ENCODE measurements at regions not wholly inside any gene's neighbourhood (a gene's known extent, or its start where the extent isn't known, plus 50 kb on each side); places are given as distances from the start of the nearest gene placed in this dataset.
A peak's percentile ranks its signal among the peaks of the same experiment; 100 is the strongest.

DNA sequence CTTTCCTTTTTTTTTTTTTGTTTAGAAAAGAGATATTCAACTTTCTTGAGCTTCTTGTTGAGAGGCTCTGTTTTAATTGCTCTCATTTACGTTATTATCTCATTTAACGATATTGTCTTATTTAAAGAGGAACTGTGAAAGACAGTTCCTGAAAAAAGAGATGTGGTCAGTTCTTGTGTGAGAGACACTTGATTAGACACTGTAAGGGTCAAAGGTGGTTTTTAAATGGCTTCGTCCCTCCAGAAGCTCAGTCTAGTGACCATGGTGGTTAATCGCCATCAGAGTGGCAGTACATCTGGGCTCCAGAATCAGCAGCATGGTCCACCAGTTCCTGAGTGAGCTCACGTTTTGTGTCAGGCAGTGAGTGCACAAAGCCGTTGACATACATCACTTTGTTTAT lies 57.9 kb upstream of the KCNA5 start (continued):
- no peak for TF ChIP-seq CREM (IDR thresholded peaks at IDR 0.05; ENCODE audit: low read depth)
- TF ChIP-seq, protein P1, sequence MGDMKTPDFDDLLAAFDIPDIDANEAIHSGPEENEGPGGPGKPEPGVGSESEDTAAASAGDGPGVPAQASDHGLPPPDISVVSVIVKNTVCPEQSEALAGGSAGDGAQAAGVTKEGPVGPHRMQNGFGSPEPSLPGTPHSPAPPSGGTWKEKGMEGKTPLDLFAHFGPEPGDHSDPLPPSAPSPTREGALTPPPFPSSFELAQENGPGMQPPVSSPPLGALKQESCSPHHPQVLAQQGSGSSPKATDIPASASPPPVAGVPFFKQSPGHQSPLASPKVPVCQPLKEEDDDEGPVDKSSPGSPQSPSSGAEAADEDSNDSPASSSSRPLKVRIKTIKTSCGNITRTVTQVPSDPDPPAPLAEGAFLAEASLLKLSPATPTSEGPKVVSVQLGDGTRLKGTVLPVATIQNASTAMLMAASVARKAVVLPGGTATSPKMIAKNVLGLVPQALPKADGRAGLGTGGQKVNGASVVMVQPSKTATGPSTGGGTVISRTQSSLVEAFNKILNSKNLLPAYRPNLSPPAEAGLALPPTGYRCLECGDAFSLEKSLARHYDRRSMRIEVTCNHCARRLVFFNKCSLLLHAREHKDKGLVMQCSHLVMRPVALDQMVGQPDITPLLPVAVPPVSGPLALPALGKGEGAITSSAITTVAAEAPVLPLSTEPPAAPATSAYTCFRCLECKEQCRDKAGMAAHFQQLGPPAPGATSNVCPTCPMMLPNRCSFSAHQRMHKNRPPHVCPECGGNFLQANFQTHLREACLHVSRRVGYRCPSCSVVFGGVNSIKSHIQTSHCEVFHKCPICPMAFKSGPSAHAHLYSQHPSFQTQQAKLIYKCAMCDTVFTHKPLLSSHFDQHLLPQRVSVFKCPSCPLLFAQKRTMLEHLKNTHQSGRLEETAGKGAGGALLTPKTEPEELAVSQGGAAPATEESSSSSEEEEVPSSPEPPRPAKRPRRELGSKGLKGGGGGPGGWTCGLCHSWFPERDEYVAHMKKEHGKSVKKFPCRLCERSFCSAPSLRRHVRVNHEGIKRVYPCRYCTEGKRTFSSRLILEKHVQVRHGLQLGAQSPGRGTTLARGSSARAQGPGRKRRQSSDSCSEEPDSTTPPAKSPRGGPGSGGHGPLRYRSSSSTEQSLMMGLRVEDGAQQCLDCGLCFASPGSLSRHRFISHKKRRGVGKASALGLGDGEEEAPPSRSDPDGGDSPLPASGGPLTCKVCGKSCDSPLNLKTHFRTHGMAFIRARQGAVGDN (IDR thresholded peaks at IDR 0.05): peak; percentile 30; the same call in 1 of the 2 replicates
- TF ChIP-seq SPI1 (IDR thresholded peaks at IDR 0.05; ENCODE audit: borderline replicate concordance, insufficient read depth, low read depth, low read length): peak; percentile 92
- TF ChIP-seq RUNX3 (IDR thresholded peaks at IDR 0.05; ENCODE audit: low read length): peak; percentile 60
- TF ChIP-seq SRF (IDR thresholded peaks at IDR 0.05; ENCODE audit: low read depth in 2 of 2, low read length in 2 of 2): no peak
- no peak for TF ChIP-seq KAT2A (conservative IDR thresholded peaks at IDR 0.05; ENCODE audit: control insufficient read depth, low read depth, low read length)
- TF ChIP-seq IRF4 (IDR thresholded peaks at IDR 0.05; ENCODE audit: low read depth, low read length): 0 out of 2 replicates have a peak, but pooled peaks have one; percentile 35
- no peak for TF ChIP-seq ZBED1 (IDR thresholded peaks at IDR 0.05; ENCODE audit: borderline replicate concordance)
- no peak for TF ChIP-seq HDGF (IDR thresholded peaks at IDR 0.05)
- peak; percentile 56 to 66; a peak in 2 of 4 replicates for TF ChIP-seq IKZF2 (IDR thresholded peaks at IDR 0.05)
- TF ChIP-seq YBX1 (IDR thresholded peaks at IDR 0.05): no peak
- TF ChIP-seq, protein P2, sequence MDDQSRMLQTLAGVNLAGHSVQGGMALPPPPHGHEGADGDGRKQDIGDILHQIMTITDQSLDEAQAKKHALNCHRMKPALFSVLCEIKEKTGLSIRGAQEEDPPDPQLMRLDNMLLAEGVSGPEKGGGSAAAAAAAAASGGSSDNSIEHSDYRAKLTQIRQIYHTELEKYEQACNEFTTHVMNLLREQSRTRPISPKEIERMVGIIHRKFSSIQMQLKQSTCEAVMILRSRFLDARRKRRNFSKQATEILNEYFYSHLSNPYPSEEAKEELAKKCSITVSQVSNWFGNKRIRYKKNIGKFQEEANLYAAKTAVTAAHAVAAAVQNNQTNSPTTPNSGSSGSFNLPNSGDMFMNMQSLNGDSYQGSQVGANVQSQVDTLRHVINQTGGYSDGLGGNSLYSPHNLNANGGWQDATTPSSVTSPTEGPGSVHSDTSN (IDR thresholded peaks at IDR 0.05; ENCODE audit: insufficient replicate concordance, low read depth, low read length): no peak
- TF ChIP-seq PAX8 (IDR thresholded peaks at IDR 0.05): no peak
- TF ChIP-seq, protein P3, sequence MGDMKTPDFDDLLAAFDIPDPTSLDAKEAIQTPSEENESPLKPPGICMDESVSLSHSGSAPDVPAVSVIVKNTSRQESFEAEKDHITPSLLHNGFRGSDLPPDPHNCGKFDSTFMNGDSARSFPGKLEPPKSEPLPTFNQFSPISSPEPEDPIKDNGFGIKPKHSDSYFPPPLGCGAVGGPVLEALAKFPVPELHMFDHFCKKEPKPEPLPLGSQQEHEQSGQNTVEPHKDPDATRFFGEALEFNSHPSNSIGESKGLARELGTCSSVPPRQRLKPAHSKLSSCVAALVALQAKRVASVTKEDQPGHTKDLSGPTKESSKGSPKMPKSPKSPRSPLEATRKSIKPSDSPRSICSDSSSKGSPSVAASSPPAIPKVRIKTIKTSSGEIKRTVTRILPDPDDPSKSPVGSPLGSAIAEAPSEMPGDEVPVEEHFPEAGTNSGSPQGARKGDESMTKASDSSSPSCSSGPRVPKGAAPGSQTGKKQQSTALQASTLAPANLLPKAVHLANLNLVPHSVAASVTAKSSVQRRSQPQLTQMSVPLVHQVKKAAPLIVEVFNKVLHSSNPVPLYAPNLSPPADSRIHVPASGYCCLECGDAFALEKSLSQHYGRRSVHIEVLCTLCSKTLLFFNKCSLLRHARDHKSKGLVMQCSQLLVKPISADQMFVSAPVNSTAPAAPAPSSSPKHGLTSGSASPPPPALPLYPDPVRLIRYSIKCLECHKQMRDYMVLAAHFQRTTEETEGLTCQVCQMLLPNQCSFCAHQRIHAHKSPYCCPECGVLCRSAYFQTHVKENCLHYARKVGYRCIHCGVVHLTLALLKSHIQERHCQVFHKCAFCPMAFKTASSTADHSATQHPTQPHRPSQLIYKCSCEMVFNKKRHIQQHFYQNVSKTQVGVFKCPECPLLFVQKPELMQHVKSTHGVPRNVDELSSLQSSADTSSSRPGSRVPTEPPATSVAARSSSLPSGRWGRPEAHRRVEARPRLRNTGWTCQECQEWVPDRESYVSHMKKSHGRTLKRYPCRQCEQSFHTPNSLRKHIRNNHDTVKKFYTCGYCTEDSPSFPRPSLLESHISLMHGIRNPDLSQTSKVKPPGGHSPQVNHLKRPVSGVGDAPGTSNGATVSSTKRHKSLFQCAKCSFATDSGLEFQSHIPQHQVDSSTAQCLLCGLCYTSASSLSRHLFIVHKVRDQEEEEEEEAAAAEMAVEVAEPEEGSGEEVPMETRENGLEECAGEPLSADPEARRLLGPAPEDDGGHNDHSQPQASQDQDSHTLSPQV (IDR thresholded peaks at IDR 0.05): no peak
- TF ChIP-seq CBX3 (IDR thresholded peaks at IDR 0.05; ENCODE audit: borderline replicate concordance, low read depth): no peak
- TF ChIP-seq, protein P4, sequence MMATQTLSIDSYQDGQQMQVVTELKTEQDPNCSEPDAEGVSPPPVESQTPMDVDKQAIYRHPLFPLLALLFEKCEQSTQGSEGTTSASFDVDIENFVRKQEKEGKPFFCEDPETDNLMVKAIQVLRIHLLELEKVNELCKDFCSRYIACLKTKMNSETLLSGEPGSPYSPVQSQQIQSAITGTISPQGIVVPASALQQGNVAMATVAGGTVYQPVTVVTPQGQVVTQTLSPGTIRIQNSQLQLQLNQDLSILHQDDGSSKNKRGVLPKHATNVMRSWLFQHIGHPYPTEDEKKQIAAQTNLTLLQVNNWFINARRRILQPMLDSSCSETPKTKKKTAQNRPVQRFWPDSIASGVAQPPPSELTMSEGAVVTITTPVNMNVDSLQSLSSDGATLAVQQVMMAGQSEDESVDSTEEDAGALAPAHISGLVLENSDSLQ (IDR thresholded peaks at IDR 0.05): peak; percentile 42; the same call in 1 of the 2 replicates
- no peak for TF ChIP-seq ZNF207 (IDR thresholded peaks at IDR 0.05; ENCODE audit: borderline replicate concordance)
- TF ChIP-seq ASH2L (IDR thresholded peaks at IDR 0.05; ENCODE audit: borderline replicate concordance, low read depth): no peak
- TF ChIP-seq, protein P5, sequence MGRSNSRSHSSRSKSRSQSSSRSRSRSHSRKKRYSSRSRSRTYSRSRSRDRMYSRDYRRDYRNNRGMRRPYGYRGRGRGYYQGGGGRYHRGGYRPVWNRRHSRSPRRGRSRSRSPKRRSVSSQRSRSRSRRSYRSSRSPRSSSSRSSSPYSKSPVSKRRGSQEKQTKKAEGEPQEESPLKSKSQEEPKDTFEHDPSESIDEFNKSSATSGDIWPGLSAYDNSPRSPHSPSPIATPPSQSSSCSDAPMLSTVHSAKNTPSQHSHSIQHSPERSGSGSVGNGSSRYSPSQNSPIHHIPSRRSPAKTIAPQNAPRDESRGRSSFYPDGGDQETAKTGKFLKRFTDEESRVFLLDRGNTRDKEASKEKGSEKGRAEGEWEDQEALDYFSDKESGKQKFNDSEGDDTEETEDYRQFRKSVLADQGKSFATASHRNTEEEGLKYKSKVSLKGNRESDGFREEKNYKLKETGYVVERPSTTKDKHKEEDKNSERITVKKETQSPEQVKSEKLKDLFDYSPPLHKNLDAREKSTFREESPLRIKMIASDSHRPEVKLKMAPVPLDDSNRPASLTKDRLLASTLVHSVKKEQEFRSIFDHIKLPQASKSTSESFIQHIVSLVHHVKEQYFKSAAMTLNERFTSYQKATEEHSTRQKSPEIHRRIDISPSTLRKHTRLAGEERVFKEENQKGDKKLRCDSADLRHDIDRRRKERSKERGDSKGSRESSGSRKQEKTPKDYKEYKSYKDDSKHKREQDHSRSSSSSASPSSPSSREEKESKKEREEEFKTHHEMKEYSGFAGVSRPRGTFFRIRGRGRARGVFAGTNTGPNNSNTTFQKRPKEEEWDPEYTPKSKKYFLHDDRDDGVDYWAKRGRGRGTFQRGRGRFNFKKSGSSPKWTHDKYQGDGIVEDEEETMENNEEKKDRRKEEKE (IDR thresholded peaks at IDR 0.05): no peak

Measured in GM12878 (cell line).